Hepatocyte (in vitro differentiated cells): ENCODE measurements at regions not wholly inside any gene's neighbourhood (a gene's known extent, or its start where the extent isn't known, plus 50 kb on each side); places are given as distances from the start of the nearest gene placed in this dataset.

Experiments used
- DNase-seq: peaks from one replicate; pipeline ENCODE4 v3.0.0-alpha.2; 2016; ENCODE audit warnings: low spot score
- H2AFZ ChIP-seq: fragments of 200-600 bp; sonication (generic); 2 replicates; pipeline ENCODE4 v1.6.0; 2016; ENCODE audit warnings: antibody characterized with exemption, mild to moderate bottlenecking
- H3K27ac ChIP-seq: fragments of 200-600 bp; sonication (generic); 2 replicates; pipeline ENCODE4 v1.5.1; 2016; ENCODE audit warnings: mild to moderate bottlenecking
- H3K27me3 ChIP-seq: fragments of 200-600 bp; sonication (generic); 2 replicates; pipeline ENCODE4 v1.6.1; 2016
- H3K36me3 ChIP-seq: fragments of 200-600 bp; sonication (generic); replicated peaks from 2 replicates; pipeline ENCODE4 v1.5.1; 2016; ENCODE audit warnings: low read depth; ENCODE audit not compliant: insufficient read depth
- H3K4me1 ChIP-seq: fragments of 200-600 bp; sonication (generic); 2 replicates; pipeline ENCODE4 v1.5.1; 2016; ENCODE audit warnings: mild to moderate bottlenecking, moderate library complexity; ENCODE audit not compliant: insufficient read depth
- H3K4me2 ChIP-seq: fragments of 200-600 bp; sonication (generic); 2 replicates; pipeline ENCODE4 v1.6.0; 2016
- H3K4me3 ChIP-seq: fragments of 200-600 bp; sonication (generic); 2 replicates; pipeline ENCODE4 v1.5.1; 2016; ENCODE audit warnings: mild to moderate bottlenecking
- H3K79me2 ChIP-seq: fragments of 200-600 bp; sonication (generic); 2 replicates; pipeline ENCODE4 v1.6.0; 2017; ENCODE audit warnings: mild to moderate bottlenecking
- H3K9me2 ChIP-seq: fragments of 200-600 bp; sonication (generic); replicated peaks from 2 replicates; pipeline ENCODE4 v1.6.0; 2017; ENCODE audit warnings: mild to moderate bottlenecking; ENCODE audit not compliant: insufficient read depth
- H3K9me3 ChIP-seq: fragments of 200-600 bp; sonication (generic); 2 replicates; pipeline ENCODE4 v1.5.1; 2016; ENCODE audit warnings: low read depth, mild to moderate bottlenecking
- H4K20me1 ChIP-seq: fragments of 200-600 bp; sonication (generic); 2 replicates; pipeline ENCODE4 v1.6.0; 2016; ENCODE audit warnings: mild to moderate bottlenecking; ENCODE audit not compliant: insufficient read depth, poor library complexity, severe bottlenecking
- EZH2 ChIP-seq: fragments of 200-600 bp; sonication (generic); IDR thresholded peaks from 2 replicates; pipeline ENCODE4 v1.6.1; 2016; ENCODE audit warnings: antibody characterized with exemption, mild to moderate bottlenecking, borderline replicate concordance
- EZH2phosphoT487 ChIP-seq: fragments of 200-600 bp; sonication (generic); IDR thresholded peaks from one replicate; pipeline ENCODE4 v1.6.1; 2018; ENCODE audit warnings: antibody characterized with exemption, mild to moderate bottlenecking, low read depth, moderate library complexity; ENCODE audit not compliant: unreplicated experiment, severe bottlenecking
- WGBS: methylation state at CpG from one replicate; pipeline ENCODE4 v1.1.6; 2016; ENCODE audit warnings: low lambda C conversion rate; ENCODE audit errors: missing lambda C conversion rate; 5-methylcytosine and 5-hydroxymethylcytosine counted together
- TF ChIP-seq, protein P1 (sequence below): fragments of 200-600 bp; sonication (generic); IDR thresholded peaks from 2 replicates; pipeline ENCODE4 v1.5.1; 2016; ENCODE audit warnings: antibody characterized with exemption, mild to moderate bottlenecking; ENCODE audit not compliant: poor library complexity

DNA sequence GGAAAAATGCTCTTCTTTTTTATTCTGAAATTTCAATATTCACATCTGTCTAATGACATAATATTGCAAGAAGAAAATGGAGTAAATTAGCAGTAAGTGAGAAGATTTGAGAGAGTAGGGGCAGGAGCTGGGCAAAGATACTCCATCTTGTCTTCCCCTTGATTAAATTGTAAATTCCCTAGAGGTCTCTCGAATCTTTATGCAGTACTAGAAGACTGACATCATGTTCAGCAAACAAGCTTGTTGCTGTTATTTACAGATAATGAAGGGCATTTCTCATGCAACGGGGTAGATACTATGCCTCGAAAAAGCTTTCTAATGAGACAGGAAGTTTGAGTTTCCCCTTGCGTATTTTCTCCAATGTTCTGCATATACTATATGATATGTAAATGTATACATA, 306.9 kb upstream of the PTCHD4 start:
- H3K27ac ChIP-seq, result no peak overlapping the region
- H3K9me3 ChIP-seq, result no peaks in the 10 kb centered on the region
- no peaks in the 10 kb centered on the region for H4K20me1 ChIP-seq
- WGBS, result 80% methylated on average over 4 of the region's 4 CpGs
- no peak overlapping the region for H3K4me3 ChIP-seq
- no peaks in the 10 kb centered on the region for H3K27me3 ChIP-seq
- H3K9me2 ChIP-seq, result no peaks in the 10 kb centered on the region
- no peak for DNase-seq
- no peak overlapping the region for H3K4me2 ChIP-seq
- no peaks in the 10 kb centered on the region for H3K79me2 ChIP-seq
- H2AFZ ChIP-seq, result no peak overlapping the region
- H3K36me3 ChIP-seq, result no peaks in the 10 kb centered on the region
- no peak for TF ChIP-seq EZH2
- TF ChIP-seq EZH2phosphoT487, result no peak
- TF ChIP-seq, protein P1, sequence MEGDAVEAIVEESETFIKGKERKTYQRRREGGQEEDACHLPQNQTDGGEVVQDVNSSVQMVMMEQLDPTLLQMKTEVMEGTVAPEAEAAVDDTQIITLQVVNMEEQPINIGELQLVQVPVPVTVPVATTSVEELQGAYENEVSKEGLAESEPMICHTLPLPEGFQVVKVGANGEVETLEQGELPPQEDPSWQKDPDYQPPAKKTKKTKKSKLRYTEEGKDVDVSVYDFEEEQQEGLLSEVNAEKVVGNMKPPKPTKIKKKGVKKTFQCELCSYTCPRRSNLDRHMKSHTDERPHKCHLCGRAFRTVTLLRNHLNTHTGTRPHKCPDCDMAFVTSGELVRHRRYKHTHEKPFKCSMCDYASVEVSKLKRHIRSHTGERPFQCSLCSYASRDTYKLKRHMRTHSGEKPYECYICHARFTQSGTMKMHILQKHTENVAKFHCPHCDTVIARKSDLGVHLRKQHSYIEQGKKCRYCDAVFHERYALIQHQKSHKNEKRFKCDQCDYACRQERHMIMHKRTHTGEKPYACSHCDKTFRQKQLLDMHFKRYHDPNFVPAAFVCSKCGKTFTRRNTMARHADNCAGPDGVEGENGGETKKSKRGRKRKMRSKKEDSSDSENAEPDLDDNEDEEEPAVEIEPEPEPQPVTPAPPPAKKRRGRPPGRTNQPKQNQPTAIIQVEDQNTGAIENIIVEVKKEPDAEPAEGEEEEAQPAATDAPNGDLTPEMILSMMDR, result no peak
- H3K4me1 ChIP-seq, result no peaks in the 10 kb centered on the region

- Histone ChIP-seq H3K4me1 (no peaks in the 10 kb centered on the region), H3K27me3 (no peaks in the 10 kb centered on the region), H3K4me2 (no peak overlapping the region), H3K36me3 (no peaks in the 10 kb centered on the region), H3K79me2 (no peaks in the 10 kb centered on the region), H4K20me1 (no peaks in the 10 kb centered on the region), H3K9me2 (no peaks in the 10 kb centered on the region), H3K27ac (no peak overlapping the region), H3K4me3 (no peak overlapping the region), H2AFZ (no peak overlapping the region), H3K9me3 (no peaks in the 10 kb centered on the region)
- WGBS, result 76% methylated on average over 2 of the region's 2 CpGs
- TF ChIP-seq EZH2phosphoT487 (no peak), EZH2 (no peak)
- TF ChIP-seq, protein P1, result no peak
- DNase-seq, result no peak
Observed at GRCh38 chr6:48412656-48413055, 301.7 kb upstream of the PTCHD4 start.

GRCh38 chr6:48404927-48405326, 293.9 kb upstream of the PTCHD4 start:
- Histone ChIP-seq H3K27ac (no peak overlapping the region), H4K20me1 (no peaks in the 10 kb centered on the region), H3K36me3 (no peaks in the 10 kb centered on the region), H3K9me2 (no peaks in the 10 kb centered on the region), H3K4me3 (no peak overlapping the region), H3K9me3 (no peaks in the 10 kb centered on the region), H3K79me2 (no peaks in the 10 kb centered on the region), H3K4me2 (no peak overlapping the region), H3K27me3 (no peaks in the 10 kb centered on the region), H2AFZ (no peak overlapping the region), H3K4me1 (no peaks in the 10 kb centered on the region)
- 79% methylated on average over 1 of the region's 1 CpG for WGBS
- DNase-seq, result no peak
- TF ChIP-seq EZH2phosphoT487 (no peak), EZH2 (no peak)
- TF ChIP-seq, protein P1, result no peak

DNA sequence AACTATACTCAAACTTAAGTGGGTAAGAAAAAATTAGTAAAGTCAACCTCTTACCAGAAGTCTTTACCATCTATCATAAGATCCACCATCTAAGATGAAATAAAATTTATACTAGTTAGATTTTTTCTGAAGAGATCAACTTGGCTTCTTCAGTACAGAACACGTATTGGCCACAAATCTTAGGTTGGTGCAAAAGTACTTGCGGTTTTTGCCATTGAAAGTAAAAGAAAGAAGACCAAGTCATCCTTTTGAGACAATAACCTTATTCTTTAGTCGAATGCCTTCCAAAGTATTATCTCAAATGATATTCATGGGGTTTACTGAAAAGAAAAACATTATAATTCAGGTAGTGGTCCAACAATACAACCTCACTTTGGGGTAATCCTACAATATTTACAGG, 292.6 kb upstream of the PTCHD4 start:
- no peak for DNase-seq
- 88% methylated on average over 3 of the region's 3 CpGs for WGBS
- no peaks in the 10 kb centered on the region for H3K36me3 ChIP-seq
- H2AFZ ChIP-seq, result no peak overlapping the region
- H3K27ac ChIP-seq, result no peak overlapping the region
- H3K9me3 ChIP-seq, result no peaks in the 10 kb centered on the region
- H3K79me2 ChIP-seq, result no peaks in the 10 kb centered on the region
- H3K27me3 ChIP-seq, result no peaks in the 10 kb centered on the region
- H3K4me2 ChIP-seq, result no peak overlapping the region
- no peak overlapping the region for H3K4me3 ChIP-seq
- no peaks in the 10 kb centered on the region for H3K4me1 ChIP-seq
- TF ChIP-seq EZH2 (no peak), EZH2phosphoT487 (no peak)
- TF ChIP-seq, protein P1, result no peak
- no peaks in the 10 kb centered on the region for H4K20me1 ChIP-seq
- H3K9me2 ChIP-seq, result no peaks in the 10 kb centered on the region
